GM19240 (cell line): ENCODE measurements at regions not wholly inside any gene's neighbourhood (a gene's known extent, or its start where the extent isn't known, plus 50 kb on each side); places are given as distances from the start of the nearest gene placed in this dataset.

Source experiments
- DNase-seq: peaks from one replicate; pipeline ENCODE4 v3.0.0; 2011; ENCODE audit warnings: low spot score; ENCODE audit not compliant: insufficient read length

DNA sequence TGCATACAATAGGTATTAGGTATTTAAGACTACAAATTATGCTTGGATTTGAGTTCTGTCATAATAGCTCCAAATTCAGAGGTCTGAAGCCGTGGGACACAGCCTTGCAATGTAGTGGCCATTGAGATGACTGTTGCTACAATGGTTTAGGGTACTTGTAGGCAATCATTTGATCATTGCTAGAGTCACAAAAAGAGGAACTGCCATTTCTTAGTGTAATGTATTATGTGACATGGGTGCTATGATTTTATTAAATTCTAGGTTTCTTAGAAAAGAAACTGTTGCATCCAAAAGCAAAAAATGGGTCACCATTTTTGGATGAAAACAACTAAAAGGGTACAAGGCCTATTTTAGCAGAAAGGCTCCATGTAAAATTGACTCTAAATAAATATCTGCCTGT is 129.9 kb upstream of the ZNF644 start:
- DNase-seq: no peak

DNA sequence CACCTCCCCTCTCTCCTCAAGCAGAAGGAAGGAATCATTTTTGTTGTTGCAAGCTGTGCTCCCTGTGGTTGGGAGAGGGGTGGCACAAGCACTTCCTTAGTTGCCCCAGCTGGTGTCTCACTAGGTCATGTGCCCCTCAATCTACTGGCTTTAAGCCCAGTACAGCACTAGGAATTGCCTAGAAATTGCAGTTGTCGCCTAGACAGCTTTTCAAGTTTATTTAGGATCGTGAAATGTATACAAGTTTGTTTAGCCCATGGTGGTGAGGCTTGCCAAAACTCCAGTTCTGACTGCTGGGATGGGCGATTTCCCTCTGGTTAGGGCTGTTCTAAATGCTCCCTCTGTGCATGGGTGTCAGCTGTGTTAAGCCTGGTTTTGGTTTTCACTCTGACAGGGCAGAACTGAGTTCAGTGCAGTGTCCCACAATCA is 126.8 kb upstream of the ZNF644 start:
- DNase-seq: no peak

DNA sequence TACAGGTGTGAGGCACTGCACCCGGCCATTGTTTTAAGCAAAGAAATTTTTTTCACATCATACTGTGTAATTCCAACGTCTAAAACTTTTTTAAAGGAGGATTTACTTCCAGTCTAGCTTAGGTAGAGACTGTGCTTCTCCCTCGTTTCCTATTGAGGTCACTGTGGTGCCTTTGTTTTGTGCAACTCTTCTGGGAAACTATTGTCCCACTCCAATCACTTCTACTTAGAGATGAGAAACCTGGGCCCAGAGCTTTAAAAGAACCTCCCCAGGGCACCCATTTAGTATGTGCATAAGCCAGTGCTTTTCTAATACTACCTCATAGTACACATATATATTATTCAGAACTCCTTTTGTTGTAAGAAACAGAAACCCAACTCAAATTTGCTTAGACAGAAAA is 120.0 kb upstream of the ZNF644 start:
- DNase-seq: no peak

DNA sequence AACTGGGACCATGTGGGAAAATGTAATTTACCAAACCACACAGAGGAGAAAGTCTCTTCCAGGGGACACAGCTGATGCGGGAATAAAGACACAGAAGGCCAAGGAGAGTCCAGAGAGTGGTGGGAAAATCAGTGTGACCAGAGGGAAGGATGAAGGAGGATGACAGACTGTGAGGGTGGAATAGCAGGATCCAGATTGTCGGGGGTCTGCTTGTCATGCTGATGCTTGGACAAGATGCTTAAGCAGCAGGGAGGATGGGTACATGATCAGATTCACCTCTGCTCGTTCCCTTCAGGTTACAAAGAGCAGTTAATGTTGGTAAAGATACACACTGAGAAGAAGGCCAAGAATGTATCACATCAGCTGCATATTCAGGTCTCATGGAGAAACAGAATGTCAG is 117.1 kb upstream of the ZNF644 start:
- DNase-seq: no peak

DNA sequence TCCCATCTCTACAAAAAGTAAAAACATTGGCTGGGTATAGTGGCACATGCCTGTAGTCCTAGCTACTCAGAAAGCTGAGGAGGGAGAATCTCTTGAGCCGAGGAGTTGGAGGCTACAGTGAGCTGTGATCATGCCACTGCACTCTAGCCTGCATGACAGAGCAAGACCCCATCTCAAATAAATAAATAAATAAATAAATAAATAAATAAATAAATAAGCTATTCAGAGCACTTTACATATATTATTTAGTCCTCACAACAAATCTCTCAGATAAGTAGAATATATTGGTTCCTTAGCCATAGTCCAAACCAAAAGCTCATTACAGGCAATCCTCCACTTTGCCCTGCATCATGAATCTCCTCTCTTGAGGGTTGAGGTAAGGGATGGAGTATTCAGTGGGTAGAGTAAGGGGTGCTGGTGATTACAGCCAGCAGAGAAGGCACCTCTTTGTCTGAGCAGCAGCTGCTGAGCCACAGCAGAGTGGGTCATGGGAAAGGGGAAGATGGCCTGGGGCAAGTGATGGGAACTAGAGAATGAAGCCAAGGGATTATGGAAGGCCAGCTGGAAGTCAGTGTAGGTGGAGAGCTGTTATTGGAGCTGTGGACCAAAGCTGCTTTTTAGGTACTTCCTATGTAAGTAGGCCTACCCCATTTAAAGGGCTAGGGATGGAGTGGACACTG is 115.5 kb upstream of the ZNF644 start:
- no peak for DNase-seq

DNA sequence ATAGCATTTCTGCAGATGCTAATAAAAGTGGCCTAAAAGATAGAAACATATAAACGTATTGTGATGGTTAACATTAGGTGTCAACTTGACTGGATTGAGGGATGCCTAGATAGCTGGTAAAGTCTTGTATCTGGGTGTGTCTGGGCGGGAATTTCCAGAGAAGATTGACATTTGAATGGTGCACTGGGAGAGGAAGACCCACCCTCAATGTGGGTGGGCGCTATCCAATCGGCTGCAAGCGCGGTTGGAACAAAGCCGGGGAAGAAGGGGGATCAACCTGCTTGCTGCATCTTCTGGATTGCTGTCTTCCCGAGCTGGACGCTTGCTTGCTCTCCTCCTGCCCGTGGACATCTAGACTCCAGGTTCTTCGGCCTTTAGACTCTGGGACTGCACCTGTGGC is 114.0 kb upstream of the ZNF644 start:
- no peak for DNase-seq

DNA sequence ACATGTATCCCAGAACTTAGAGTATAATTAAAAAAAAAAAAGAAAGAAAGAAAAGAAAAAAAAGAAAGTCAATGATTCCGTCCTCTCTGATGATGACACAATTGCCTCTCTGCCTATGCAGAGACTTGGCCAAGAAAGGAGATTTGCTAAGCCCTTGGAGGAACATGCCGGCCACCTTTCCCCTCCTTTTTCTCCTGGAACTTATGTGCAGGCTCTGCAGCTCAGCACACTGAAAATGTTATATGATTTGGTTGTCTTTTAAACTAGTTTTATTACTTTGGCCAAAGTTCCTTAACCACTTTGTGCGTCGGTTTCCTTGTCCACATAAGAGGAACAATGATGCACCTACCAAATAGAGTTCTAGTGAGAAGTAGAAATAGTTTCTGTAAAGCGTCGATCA is 111.4 kb upstream of the ZNF644 start:
- no peak for DNase-seq

DNA sequence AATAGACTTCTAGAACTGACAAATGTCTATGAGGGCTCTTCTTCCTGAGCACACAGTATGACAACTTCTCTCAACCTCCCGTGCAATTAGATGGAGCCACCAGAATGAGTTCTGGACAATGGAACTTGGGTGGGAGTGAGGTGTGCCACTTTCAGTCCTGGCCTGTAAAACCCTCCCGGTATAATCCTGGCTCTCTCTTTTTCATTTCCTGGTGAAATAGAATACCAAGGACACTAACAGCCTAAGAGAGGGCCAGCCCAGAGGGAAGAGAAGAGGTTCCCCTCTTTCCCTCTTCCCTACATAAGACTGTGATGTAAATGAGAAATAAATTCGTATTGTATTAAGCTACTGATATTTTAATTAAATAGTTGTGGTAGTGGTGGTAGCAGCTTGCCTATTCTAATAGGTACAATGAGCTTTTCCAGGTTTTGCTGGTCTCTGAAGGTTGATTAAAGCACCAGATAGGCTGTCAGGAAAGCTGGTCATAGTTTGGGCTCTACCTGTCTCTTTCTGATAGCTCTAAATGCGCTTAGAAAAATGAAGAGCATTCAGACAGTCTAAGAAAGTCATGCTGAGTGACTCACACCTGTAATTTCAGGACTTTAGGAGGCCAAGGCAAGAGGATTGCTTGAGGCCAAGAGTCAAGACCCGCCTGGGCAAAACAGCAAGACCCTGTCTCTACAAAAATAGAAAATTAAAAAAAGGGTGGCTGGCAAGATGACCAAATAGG is 108.6 kb upstream of the ZNF644 start:
- no peak for DNase-seq

DNA sequence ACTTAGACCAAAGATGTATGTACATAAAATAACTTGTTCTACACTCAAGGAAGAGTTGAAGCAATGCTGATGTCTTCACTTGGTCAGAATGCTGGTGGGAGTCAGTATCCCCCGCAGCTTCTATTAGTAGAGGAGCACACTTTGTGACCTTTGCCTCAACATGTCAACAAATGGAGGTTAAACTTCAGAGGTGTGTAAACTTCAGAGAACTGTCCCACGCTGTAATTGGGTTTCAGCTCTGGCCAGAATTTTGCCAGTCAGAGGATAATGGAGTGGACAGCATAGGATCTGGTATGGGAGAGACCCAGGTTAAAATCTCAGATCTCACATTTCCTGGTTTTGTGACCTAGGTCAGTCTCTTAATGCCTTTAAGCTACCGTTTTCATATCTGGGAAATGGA is 107.6 kb upstream of the ZNF644 start:
- DNase-seq: no peak

DNA sequence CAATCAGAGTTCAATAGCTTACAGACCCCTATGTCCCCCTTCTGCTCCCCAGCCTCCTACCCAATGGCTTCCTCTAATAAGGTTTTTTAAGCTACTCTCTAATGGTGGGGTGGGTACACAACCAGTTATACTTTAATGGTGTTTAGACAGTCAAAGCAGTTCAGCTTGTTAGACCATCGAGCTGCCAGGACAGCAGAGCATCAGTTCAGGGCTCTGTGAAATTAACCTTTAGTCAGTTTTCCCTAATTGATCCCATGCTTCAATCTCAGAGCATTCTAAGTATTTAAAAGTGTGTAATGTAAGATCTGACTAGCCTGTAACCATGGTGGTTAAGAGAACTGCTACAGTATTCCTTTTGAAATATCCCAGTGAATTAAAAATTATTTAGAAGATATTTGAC is 107.2 kb upstream of the ZNF644 start:
- no peak for DNase-seq

DNA sequence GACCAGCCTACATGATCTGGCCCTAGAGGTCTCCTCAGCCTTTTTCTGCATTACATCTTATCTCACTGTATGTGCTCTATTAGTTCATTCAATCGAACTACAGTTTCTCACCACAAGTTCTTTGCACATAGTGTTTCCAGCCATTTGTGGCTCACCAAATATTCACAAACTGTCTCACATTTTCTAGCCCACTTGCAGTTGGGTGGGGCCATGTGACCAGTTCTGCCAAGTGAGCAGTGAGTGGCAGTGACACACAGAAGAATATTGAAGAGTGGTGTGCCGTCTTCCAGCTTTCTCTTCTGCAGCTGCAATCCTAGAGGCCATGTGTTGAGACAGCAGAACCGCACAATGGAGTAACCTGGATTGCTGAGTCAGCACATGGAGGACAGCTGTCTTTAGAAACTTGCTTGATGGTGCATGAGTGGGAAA is 103.2 kb upstream of the ZNF644 start:
- no peak for DNase-seq

DNA sequence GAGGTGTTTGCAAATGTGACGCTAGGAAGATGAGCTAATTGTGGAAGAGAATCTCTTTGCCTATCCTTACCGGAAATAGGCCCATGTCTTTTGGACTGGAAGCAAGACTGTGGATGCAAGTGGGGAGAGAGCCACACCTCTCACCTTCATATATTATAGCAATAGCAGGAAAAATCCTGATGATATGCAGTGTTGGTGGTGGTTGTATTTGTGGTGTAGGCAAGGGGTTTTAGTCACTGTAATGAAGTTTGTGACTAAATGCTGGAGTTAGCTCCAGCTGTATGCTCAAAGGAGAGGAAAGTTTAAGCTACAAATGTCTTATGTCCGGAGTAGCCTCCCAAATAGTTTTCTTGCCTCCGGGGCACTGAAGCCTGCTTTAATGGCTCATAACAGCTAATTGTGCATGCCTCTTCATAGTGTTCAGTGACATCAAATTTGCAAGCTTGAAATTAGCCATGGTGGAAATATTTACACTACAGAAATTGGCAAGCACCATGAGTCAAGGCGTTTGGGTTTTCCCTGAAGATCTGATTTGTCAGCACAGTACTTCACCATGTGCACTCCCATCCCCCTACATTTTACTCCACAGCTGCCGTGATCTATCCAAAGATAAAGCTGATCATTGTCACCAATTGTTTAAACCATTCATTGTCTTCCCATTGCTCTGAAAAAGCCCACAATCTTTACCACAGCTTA is 102.6 kb upstream of the ZNF644 start:
- DNase-seq: no peak

DNA sequence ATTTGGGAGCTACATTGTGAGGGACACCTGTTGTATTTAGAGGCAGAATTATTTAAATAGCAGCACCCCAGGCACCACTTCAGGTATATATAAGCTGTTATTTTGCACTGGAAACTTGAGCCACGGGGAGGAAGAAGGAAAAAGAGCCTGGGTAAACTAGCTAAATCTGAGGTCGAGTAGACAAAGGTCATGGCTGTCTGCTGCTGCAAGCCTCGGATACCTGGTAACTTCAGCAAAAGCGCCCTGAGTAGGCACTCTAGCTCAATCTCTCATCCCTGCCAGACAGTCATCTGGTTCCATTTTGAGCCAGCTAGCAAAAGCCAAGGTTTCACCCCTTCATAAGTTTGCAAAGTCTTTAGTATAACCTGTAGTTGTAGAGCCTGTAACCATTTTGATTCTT is 101.9 kb upstream of the ZNF644 start:
- DNase-seq: no peak

DNA sequence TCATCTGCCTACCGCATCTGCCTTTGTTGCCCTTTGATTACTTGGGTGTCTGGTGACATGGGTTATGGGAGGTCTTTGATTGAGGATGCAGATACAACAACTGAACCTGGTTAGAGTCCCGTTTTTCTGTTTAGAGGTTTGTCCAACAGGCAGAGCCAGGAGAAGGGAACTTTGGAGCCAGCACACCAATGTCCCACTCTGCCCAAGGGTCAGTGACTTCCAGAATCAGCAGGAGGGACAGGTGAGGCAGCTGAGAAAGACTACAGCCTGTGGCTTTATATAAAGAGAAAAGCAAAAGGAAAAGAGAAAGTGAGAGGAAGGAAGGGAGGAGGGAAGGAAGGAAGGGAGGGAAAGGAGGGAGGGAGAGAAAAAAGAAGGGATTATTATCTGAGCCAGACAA is 101.5 kb upstream of the ZNF644 start:
- DNase-seq: no peak

DNA sequence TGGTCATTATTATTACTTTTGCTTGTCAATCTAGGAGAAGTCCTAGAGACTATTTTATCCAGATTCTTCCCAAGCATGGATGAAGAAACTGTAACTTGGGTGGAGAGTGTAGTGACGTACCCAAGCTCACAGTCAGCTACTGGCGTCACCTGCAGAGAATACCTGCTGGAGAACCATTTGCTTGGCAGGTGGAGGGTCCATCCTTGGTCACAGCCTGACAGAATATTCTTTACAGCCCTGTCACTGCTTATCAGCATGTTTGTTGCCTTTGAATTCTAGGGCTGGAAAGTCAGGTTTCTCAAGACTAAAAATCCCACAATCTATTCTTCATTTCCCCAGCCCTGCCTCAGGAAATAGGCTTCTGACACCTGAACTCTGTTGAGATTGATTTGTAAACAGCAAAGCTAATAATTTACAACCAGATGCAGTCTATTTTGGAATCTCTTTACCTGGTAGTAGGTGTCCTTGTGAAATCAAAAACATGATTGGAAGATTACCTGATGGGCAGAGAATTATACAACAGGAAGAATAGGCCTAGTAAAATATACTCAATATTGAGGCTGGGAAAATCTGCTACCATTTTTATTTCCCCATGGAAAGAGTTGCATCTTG is 100.4 kb upstream of the ZNF644 start:
- no peak for DNase-seq

DNA sequence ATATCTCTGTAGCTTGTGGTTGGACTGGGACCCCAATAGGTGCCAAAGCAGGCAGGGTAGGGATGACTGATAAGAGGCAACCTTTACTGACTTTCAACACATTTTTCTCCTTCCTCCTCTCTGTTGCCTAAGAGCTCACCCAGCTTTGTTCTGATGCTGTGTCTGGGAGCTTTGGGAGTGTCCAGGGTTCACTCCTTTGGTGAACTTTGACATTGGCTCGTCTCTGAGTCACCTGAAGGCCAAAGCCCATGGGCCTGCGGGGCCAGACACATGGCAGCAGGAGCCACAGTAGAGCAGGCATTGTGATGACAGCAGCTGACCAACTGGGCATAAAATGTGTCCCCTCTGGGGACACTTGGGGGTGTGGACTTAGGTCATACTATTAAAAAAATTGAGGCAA is 99.5 kb upstream of the ZNF644 start:
- no peak for DNase-seq

DNA sequence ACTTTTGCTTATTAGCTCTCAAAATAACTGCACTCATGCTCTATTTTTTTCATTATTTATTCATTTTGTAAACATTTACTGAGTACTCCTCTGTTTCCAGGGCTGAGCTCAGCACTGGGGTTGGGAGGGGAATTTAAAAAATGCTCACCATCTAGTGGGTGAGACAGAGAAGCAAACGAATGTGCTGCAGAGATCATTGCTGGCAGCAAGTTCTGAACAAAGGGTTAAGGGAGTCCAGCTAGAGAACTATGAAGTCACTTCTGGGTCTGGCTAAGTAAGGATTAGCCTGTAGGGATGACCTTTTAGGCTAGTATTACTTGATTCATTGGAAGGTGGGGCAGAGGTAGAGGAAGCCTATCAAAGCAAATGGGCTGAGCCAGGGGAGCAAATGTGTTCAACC is 99.1 kb upstream of the ZNF644 start:
- DNase-seq: no peak

DNA sequence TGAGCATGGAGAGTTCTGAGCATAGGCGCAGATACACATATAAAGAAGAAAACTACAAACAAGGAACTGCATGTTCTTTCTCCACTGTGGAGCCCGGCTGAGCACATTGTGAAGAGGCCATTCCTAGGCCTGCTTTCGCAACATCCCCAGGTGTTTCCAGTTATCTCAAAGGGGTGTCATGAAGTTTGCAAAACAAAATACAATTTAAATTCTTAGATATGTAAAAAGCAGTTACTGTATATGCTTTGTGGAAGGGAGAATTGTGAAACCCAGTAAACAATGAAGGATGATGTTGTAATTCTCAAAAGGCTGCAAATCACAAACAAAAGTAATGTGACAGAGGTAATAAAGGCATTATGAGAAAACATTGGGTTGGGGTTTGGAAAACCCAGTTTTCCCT is 98.6 kb upstream of the ZNF644 start:
- DNase-seq: no peak

DNA sequence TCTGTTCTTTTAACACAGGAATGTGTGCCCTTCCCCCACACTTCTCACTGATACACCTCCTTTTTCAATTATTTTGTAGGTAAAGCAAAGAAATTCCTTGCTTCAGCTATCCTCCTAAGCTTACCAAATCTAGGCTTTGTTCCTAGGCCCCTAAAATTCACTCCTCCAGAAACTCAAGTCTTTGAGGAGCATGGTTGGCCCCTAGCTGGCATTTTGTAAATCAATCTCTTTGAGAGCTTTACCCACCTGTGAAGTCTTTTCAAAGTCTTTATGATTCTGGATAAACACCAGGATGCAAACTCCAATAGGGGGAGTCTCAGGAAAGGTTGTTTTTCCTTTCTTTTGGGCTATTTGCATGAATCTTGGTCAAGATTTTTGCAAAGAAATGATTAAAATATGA is 82.9 kb upstream of the ZNF644 start:
- DNase-seq: no peak

DNA sequence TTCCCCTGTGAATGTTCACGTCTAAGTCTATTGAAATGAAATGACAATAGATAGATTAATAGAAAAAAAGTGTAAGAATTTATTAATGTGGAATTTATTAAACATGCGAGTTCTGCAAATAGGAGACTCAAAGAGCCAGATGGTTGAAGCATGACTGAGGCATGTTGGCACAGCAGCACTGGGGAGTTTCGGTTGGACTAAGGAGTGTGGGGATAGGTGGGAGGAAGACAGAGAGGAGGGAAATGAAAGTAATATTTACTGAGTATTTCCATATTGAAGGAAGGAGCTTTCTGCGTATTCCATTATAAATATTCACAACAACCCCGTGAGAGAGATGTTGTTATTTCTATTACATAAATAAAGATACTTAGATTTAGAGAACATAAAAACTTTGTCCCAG is 79.5 kb upstream of the ZNF644 start:
- DNase-seq: no peak

DNA sequence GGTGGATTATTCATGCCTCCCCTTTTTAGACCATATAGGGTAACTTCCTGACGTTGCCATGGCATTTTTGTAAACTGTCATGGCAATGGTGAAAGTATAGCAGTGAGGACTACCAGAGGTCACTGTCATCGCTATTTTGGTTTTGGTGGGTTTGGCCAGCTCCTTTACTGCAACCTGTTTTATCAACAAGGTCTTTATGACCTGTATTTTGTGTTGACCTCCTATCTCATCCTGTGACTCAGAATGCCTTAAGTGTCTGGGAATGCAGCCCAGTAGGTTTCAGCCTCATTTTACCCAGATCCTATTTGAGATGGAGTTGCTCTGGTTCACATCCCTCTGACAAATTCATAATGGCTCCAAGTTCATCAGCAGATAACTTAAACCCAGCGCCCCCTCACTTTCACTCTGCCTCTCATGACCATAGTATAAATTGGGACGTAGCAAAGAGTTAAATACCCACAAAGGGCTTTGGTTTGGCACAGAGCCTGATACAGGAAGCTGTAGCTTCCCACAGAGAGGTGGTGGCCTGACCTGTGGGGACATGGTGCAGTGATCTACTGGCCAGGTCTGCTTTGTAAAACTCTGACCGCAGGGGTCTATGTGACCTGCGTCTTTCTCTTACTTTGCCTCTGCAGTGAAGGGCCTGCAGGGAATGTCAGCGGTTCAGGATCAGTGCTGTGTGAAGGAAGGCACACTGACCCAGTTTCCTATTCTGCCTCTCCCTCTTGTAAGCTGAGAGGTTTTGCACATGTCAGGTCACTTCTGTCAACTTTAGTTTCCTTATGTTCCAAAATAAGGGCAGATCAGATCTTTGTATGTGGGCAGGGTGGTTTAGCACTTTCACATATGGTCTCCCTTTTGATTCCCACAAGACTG is 78.1 kb upstream of the ZNF644 start:
- no peak for DNase-seq
